Cardiac fibroblast (primary cell): ENCODE measurements at regions not wholly inside any gene's neighbourhood (a gene's known extent, or its start where the extent isn't known, plus 50 kb on each side); places are given as distances from the start of the nearest gene placed in this dataset.

Source experiments
- DNase-seq, 2 donors: peaks; one replicate each; pipeline versions ENCODE4 v3.0.0 to v3.0.0-alpha.2; 2010; ENCODE audit warnings: low read depth in 2 of 2
- H3K4me3 ChIP-seq, 2 donors: replicated peaks in 1 of 2; 1 replicate in 1 of 2; 2 replicates in 1 of 2; pipeline ENCODE4 v1.5.1; 2011; ENCODE audit warnings: low read depth in 2 of 2, low read length in 2 of 2, mild to moderate bottlenecking in 2 of 2, moderate library complexity in 1 of 2
- TF ChIP-seq, protein P1 (sequence below): IDR thresholded peaks from one replicate; pipeline ENCODE4 v1.5.1; 2011; ENCODE audit warnings: low read depth, mild to moderate bottlenecking, low read length, inconsistent platforms

DNA sequence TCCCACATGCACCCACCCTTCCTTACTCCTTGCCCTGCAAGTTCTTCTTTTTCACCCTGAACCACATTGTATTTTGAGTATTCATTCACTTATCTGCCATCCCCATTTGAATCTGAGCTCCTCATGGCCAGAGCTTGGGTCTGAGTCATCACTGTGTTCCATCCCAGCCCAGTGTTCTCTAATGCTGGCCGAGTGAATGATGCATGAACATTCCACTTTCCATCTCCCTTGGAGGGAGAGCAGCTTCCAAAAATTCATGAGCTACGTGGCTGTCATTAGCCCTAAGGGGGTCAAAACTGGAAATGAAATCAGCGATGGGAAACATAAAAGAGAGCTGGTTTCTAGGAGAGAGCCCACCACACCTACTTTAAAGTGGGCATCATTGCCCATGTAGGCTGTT lies 187.0 kb upstream of the USP24 start:
- TF ChIP-seq, protein P1, sequence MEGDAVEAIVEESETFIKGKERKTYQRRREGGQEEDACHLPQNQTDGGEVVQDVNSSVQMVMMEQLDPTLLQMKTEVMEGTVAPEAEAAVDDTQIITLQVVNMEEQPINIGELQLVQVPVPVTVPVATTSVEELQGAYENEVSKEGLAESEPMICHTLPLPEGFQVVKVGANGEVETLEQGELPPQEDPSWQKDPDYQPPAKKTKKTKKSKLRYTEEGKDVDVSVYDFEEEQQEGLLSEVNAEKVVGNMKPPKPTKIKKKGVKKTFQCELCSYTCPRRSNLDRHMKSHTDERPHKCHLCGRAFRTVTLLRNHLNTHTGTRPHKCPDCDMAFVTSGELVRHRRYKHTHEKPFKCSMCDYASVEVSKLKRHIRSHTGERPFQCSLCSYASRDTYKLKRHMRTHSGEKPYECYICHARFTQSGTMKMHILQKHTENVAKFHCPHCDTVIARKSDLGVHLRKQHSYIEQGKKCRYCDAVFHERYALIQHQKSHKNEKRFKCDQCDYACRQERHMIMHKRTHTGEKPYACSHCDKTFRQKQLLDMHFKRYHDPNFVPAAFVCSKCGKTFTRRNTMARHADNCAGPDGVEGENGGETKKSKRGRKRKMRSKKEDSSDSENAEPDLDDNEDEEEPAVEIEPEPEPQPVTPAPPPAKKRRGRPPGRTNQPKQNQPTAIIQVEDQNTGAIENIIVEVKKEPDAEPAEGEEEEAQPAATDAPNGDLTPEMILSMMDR = no peak
- peak; percentile 58 to 69 for DNase-seq

DNA sequence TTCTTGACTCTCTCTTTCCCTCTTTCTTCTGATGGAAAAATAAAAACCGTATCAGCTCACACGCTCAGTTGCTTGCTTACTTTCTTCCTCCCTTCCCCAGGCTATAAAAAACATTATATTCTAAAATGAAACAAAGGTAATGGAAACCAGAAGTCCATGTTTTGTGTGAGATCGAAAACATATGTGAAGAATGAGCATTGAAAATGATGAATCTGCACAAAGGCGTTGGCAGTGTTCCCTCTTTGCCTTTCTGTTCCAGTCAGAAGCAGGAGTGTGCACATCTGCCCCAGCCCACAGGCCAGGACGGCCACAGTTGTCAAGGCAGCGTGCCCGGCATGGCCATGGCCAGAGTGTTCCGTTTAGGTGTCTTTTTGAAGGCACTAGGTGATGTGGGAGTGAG lies 185.3 kb upstream of the USP24 start:
- DNase-seq = no peak
- TF ChIP-seq, protein P1 = no peak
- no peak overlapping the region for H3K4me3 ChIP-seq

More for the DNA sequence above, 187.0 kb upstream of the USP24 start:
- H3K4me3 ChIP-seq = no peak overlapping the region

DNA sequence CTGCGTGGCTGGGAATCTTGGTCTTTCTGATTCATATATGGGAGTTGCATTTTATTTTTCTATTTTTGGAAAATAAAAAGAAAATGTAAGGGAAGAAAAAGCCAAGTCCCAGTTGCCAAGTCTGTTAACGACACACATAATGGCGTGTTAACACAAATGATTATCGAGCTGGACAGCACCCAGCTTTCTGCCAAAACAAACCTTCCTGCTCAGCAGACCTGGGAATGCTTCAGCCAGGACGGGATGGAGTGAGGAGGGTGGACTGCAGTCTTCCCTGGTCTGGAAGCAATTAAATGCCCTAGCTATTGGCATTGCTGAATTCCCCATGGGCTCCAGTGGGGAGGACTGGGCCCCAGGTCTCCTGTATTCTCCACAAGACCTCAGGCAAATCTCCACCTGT lies 184.2 kb upstream of the USP24 start:
- TF ChIP-seq, protein P1 = no peak
- no peak overlapping the region for H3K4me3 ChIP-seq
- DNase-seq = peak in 1 of 2 donors; percentile 17

DNA sequence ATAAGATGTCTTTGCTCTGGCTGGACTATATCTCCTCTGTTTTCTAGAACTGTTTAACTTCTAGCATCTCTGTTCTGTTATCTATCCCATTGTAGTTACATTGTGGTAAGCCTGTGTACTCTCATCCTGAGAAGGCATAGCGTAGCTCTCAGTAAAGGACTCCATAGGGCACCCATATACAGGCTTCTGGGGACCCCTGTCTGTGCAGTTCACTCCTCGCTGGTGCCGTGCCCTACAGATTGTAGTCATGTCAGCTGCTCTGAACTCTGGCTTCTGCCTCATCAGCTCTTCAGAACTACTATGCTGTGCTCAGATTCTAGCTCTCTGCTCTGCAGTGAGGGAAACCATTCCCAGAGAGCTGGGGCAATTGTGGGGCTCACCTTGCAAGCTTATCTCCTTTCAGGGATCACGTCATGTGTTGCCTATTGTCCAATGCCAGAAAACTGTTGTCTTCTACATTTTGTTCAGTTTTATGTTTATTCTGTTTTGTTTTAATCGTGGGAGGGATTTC lies 181.3 kb upstream of the USP24 start:
- H3K4me3 ChIP-seq = no peak overlapping the region
- DNase-seq = no peak
- TF ChIP-seq, protein P1 = no peak

DNA sequence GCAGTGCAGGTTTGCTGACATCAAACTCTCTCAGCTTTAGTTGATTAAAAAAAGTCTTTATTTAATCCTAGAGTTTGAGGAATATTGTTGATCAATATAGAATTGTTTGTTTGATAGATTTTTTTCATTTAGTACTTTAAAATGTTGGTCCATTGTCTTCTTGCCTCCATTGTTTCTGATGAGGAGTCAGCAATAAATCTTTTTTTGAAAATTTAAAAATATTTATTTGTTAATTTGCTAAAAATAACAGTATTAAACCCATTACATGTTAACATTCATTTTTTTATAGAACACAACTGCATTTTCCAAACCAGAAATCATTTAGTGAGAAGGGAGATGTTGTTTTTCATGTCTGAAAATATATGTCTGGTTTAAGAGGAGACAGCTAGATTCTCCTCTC lies 173.8 kb upstream of the USP24 start:
- no peak for DNase-seq
- no peak overlapping the region for H3K4me3 ChIP-seq
- TF ChIP-seq, protein P1 = no peak

DNA sequence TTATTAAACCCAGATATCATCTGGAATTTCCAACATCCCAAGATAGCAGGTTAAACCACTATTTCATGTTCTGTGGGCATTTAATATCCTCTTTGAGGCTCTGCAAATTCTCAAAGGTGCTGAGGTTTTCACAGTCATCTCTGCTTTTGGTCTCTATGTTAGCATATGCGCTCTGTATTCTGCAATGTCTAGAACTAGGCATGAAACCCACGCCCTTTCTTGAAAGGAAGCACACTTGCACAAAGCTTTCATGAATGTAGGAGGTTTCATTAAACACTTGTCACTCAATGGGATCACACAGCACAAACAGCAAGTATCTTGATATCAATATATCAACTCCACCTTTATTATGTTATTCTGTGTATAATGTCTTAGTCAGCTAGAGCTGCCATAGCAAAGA lies 172.0 kb upstream of the USP24 start:
- no peak overlapping the region for H3K4me3 ChIP-seq
- DNase-seq = no peak
- TF ChIP-seq, protein P1 = no peak

DNA sequence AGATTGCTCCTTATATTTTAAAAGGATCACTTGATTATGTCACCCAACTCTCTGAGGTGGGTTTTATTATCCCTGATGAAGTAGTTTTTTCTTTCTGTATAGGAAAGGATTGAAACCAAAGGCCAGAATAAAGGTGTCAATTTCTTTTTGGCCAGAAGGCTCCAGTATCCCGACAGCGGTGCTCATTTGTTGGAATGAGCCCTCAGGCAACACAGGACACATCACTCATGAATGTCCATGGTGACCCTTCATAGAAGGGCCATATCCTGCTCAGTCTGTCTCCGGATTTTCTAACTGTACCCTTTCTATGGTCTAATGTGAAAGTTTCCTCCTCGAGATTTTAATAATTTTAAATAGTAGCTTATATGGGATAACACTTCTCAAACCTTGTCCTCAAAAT lies 171.3 kb upstream of the USP24 start:
- TF ChIP-seq, protein P1 = no peak
- no peak overlapping the region for H3K4me3 ChIP-seq
- DNase-seq = no peak
